ENCODE measurements at regions not wholly inside any gene's neighbourhood (a gene's known extent, or its start where the extent isn't known, plus 50 kb on each side); places are given as distances from the start of the nearest gene placed in this dataset.

DNA sequence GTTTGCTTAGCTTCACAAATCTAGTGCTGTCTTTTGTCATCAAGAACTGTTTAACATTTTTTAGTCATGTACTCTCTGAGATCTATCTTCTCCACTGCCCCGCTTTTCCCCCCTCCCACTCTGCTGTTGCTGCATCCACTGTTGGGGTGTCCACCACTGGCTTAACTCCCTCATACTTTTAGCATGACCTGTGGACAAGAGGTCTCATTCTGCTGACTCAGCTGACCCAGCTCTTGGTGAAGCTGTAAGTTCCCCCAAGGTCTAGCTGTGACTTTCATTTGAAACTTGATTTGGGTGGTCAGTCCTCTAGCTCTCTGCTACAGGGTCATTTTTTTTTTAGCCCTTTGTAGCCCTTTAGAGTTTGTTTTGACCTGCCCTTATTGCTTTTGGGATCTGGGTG, 427.2 kb downstream of the PLCL1 start:
- TF ChIP-seq POLR2AphosphoS5 (IDR thresholded peaks at IDR 0.05) (no peak), POLR2A (IDR thresholded peaks at IDR 0.05) (no peak), EP300 (IDR thresholded peaks at IDR 0.05) (no peak)
- TF ChIP-seq, protein P1, sequence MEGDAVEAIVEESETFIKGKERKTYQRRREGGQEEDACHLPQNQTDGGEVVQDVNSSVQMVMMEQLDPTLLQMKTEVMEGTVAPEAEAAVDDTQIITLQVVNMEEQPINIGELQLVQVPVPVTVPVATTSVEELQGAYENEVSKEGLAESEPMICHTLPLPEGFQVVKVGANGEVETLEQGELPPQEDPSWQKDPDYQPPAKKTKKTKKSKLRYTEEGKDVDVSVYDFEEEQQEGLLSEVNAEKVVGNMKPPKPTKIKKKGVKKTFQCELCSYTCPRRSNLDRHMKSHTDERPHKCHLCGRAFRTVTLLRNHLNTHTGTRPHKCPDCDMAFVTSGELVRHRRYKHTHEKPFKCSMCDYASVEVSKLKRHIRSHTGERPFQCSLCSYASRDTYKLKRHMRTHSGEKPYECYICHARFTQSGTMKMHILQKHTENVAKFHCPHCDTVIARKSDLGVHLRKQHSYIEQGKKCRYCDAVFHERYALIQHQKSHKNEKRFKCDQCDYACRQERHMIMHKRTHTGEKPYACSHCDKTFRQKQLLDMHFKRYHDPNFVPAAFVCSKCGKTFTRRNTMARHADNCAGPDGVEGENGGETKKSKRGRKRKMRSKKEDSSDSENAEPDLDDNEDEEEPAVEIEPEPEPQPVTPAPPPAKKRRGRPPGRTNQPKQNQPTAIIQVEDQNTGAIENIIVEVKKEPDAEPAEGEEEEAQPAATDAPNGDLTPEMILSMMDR (IDR thresholded peaks at IDR 0.05) = no peak
- WGBS = 100% methylated on average over 1 of the region's 1 CpG
- no peak for DNase-seq (ENCODE audit: low spot score in 2 of 2)

DNA sequence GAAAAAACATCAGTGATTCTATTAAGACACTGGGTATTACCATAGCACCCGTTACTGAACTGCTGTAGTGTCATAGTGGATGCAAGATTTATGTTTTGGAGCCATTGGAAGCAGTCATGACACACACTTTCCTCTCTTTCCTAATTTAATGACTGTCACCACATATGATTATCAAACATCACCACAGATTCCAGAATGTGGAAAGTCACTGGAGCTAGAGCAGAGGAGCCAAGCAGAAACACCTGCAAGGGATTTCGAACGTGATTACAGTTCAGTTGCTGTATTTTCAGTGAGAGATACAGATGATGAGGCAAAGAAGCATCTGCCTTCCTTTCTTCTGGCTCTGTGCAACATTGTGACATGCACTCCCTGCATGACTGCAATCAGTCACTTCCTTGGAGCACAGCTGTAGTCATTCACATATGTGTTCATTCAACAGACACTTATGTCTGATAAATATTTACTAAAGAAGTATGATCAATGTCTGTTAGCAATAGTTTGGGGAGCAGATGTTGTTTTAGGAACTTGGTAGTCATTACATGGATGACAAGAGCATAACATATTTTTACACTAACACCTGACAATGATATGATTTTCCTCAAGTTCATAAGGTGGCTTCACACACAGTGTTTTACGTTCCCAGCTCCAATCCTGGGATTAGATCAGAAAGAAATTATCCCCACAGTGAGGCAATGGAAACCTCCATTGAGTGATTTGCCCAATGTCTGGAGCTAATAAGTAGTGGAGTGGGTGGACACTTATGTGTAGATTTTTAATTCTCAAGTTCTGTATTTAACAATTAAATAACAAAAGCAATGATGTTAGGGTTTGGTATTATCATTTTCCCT, 416.6 kb downstream of the PLCL1 start:
- Histone ChIP-seq H3K4me1 (no peaks in the 10 kb centered on the region), H3K27me3 (no peaks in the 10 kb centered on the region), H3K27ac (no peak overlapping the region), H3K36me3 (no peaks in the 10 kb centered on the region), H3K4me3 (no peak overlapping the region), H3K9me3 (no peaks in the 10 kb centered on the region)
- TF ChIP-seq POLR2AphosphoS5 (IDR thresholded peaks at IDR 0.05) (no peak), POLR2A (IDR thresholded peaks at IDR 0.05) (no peak), EP300 (IDR thresholded peaks at IDR 0.05) (no peak)
- TF ChIP-seq, protein P1 (IDR thresholded peaks at IDR 0.05) = no peak
- 58% methylated on average over 4 of the region's 4 CpGs for WGBS
- DNase-seq (ENCODE audit: low spot score in 2 of 2) = no peak

More for the DNA sequence above, 427.2 kb downstream of the PLCL1 start:
- H3K36me3 ChIP-seq = no peaks in the 10 kb centered on the region
- H3K27ac ChIP-seq = no peak overlapping the region
- no peaks in the 10 kb centered on the region for H3K27me3 ChIP-seq
- no peaks in the 10 kb centered on the region for H3K9me3 ChIP-seq
- no peaks in the 10 kb centered on the region for H3K4me1 ChIP-seq
- no peak overlapping the region for H3K4me3 ChIP-seq

DNA sequence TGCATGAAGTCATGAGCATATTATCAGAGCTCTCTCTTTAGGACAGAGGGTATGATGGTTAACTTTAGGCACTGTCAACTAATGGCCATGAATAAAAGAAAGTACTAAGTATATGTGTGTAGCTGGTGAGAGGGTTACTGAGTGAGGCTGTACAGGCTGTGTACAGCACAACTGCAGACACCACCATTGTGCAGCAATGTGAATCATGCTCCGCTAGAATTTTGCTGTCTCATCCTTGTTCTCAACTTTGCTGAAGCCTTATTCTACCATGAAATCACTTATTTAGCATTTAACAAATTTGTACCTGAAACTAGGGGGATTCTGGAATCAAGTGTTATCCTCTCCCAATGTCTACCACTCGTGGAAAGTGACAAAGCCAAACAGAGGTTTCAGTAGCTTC, 414.9 kb downstream of the PLCL1 start:
- H3K9me3 ChIP-seq = no peaks in the 10 kb centered on the region
- no peaks in the 10 kb centered on the region for H3K27me3 ChIP-seq
- TF ChIP-seq POLR2AphosphoS5 (IDR thresholded peaks at IDR 0.05) (no peak), POLR2A (IDR thresholded peaks at IDR 0.05) (no peak)
- no peak overlapping the region for H3K4me3 ChIP-seq
- no peaks in the 10 kb centered on the region for H3K4me1 ChIP-seq
- H3K27ac ChIP-seq = no peak overlapping the region
- WGBS = 66% methylated on average over 2 of the region's 2 CpGs
- no peak for DNase-seq (ENCODE audit: low spot score in 2 of 2)
- no peaks in the 10 kb centered on the region for H3K36me3 ChIP-seq

DNA sequence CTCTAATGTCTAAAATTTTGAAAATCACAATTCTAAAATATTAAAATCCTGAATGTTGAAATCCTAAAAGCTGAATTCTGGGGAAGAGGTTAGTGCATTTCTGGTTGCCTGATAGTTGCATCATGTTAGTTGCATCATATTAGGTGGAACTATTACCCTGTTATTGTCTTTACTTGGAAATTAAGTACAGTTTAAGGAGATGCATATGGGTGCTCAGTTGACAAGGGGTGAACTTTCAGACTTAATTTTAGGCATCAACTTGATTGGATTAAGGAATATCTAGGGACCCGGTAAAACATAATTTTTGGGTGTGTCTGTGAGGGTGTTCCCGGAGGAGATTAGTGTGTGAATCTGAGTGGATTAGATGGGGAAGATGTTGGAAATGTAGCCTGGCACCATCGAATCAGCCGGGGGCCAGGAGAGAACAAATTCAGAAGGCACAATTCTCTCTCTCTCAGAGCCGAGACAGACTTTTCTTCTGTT, 409.8 kb downstream of the PLCL1 start:
- TF ChIP-seq, protein P1 (IDR thresholded peaks at IDR 0.05) = no peak
- TF ChIP-seq POLR2A (IDR thresholded peaks at IDR 0.05) (no peak), POLR2AphosphoS5 (IDR thresholded peaks at IDR 0.05) (no peak), EP300 (IDR thresholded peaks at IDR 0.05) (no peak)
- Histone ChIP-seq H3K27me3 (no peaks in the 10 kb centered on the region), H3K4me3 (no peak overlapping the region), H3K36me3 (no peaks in the 10 kb centered on the region), H3K4me1 (no peaks in the 10 kb centered on the region), H3K27ac (no peak overlapping the region), H3K9me3 (no peaks in the 10 kb centered on the region)
- 80% methylated on average over 5 of the region's 5 CpGs for whole genome bisulfite sequencing
- no peak for DNase-seq (ENCODE audit: low spot score in 2 of 2)

DNA sequence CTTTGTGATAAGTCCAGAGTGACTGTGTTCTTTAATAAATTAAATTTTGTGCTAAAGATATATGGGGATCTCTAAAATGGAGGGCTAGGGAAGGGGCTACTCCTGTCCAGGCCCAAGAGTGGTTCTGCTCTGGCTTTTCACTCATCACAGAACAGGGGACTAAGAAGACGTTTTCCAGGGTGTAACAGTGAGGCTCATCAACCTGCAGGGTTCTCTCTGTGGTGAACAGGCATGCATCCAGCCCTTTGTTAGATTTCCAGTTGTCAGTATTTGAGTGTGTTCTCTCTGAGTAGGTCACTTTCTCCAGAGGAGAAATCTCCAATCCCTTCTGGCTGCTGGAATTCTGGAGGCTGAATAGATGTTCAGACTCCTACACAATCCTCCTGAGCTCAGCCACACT, 408.9 kb downstream of the PLCL1 start:
- no peaks in the 10 kb centered on the region for H3K4me1 ChIP-seq
- TF ChIP-seq POLR2AphosphoS5 (IDR thresholded peaks at IDR 0.05) = no peak
- TF ChIP-seq, protein P1 (IDR thresholded peaks at IDR 0.05) = no peak
- no peak for TF ChIP-seq EP300 (IDR thresholded peaks at IDR 0.05)
- TF ChIP-seq POLR2A (IDR thresholded peaks at IDR 0.05) = no peak
- H3K4me3 ChIP-seq = no peak overlapping the region
- WGBS = 73% methylated on average over 1 of the region's 1 CpG
- H3K9me3 ChIP-seq = no peaks in the 10 kb centered on the region
- DNase-seq (ENCODE audit: low spot score in 2 of 2) = no peak
- no peak overlapping the region for H3K27ac ChIP-seq
- no peaks in the 10 kb centered on the region for H3K36me3 ChIP-seq
- no peaks in the 10 kb centered on the region for H3K27me3 ChIP-seq

Data from suprapubic skin (tissue), 4 donors.